ENCODE measurements at regions not wholly inside any gene's neighbourhood (a gene's known extent, or its start where the extent isn't known, plus 50 kb on each side); places are given as distances from the start of the nearest gene placed in this dataset.
A peak's percentile ranks its signal among the peaks of the same experiment; 100 is the strongest.

DNA sequence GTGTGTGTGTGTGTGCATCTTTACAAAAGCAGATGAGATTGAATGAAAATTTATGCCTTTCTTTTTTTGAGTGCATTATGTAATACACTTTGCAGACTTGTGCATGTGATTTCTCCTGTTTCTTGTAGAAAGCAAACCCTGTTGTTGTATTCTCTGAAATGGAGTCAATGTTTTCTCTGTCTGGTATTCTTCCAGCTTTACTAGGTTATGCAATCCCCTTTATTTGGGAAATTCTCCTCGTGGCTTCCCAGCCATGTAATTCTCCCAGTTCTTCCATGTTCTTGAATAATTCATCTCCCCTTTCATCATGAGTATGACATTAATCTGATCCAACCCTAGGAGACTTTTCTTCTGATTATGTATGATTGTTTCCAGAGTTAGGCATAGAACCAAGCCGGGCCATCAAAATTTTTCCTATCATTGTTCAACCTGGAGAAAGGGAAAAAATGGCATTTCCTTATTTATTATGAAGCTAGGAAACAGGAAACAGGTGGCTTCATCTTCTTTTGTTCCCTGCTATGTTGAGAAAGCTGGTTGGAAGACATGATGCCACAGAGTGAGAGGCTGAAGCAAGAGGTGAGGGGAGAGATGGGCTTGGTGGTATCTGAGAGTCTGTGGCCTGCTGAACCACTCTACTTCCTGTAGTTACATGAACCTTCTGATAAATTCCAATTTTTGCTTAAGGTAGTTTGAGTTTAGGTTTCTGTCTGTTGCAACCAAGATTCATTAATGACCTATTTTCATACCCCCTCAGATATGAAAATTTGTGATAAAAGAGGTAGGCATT lies 68.8 kb downstream of the PRL start:
- TF ChIP-seq, protein P1, sequence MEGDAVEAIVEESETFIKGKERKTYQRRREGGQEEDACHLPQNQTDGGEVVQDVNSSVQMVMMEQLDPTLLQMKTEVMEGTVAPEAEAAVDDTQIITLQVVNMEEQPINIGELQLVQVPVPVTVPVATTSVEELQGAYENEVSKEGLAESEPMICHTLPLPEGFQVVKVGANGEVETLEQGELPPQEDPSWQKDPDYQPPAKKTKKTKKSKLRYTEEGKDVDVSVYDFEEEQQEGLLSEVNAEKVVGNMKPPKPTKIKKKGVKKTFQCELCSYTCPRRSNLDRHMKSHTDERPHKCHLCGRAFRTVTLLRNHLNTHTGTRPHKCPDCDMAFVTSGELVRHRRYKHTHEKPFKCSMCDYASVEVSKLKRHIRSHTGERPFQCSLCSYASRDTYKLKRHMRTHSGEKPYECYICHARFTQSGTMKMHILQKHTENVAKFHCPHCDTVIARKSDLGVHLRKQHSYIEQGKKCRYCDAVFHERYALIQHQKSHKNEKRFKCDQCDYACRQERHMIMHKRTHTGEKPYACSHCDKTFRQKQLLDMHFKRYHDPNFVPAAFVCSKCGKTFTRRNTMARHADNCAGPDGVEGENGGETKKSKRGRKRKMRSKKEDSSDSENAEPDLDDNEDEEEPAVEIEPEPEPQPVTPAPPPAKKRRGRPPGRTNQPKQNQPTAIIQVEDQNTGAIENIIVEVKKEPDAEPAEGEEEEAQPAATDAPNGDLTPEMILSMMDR (IDR thresholded peaks at IDR 0.05; ENCODE audit: insufficient read depth, low read depth, low read length, missing control alignments): no peak
- H3K4me3 ChIP-seq (ENCODE audit: low read length): no peak overlapping the region
- no peak for DNase-seq (ENCODE audit: low read depth)

DNA sequence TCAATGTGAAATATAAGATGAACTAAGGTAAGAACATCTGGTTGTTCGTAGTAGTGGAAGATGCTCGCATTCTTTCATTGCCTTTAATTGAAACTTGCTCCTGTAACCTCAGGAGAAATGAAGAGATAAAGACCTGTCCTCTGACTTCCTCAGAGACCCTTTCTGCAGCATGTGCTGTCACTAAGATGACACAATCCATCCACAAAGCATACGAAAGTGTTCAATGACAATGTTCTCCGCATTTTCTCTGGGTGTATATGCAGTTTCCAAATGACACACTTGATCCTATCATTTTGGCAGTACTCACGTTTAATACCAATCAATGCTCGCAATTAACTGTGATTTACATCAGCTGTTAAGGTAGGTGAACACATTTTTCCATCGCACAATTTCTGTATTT lies 65.8 kb downstream of the PRL start:
- TF ChIP-seq, protein P1 (IDR thresholded peaks at IDR 0.05; ENCODE audit: insufficient read depth, low read depth, low read length, missing control alignments): no peak
- no peak for DNase-seq (ENCODE audit: low read depth)
- no peak overlapping the region for H3K4me3 ChIP-seq (ENCODE audit: low read length)

DNA sequence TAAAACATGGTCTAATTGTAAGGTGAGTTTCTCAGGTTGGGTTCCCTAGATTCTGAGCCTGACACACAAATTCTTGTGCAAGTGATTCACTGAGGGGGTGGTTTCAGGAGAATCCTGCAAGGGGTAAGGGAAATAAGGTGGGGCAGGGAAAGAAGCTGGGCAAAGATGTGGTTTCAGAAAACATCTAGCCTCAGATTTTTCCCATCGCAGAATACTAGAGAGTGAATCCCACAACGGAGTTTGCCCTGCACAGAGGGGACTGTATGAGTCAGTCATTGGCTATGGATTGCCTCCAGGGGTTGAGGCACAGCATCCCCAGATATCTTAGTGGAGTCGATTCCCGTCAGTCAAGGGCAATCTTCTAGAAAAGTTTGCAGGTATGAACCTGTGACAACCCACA lies 65.2 kb downstream of the PRL start:
- DNase-seq (ENCODE audit: low read depth): peak; percentile 88
- H3K4me3 ChIP-seq (ENCODE audit: low read length): no peak overlapping the region
- TF ChIP-seq, protein P1 (IDR thresholded peaks at IDR 0.05; ENCODE audit: insufficient read depth, low read depth, low read length, missing control alignments): no peak

DNA sequence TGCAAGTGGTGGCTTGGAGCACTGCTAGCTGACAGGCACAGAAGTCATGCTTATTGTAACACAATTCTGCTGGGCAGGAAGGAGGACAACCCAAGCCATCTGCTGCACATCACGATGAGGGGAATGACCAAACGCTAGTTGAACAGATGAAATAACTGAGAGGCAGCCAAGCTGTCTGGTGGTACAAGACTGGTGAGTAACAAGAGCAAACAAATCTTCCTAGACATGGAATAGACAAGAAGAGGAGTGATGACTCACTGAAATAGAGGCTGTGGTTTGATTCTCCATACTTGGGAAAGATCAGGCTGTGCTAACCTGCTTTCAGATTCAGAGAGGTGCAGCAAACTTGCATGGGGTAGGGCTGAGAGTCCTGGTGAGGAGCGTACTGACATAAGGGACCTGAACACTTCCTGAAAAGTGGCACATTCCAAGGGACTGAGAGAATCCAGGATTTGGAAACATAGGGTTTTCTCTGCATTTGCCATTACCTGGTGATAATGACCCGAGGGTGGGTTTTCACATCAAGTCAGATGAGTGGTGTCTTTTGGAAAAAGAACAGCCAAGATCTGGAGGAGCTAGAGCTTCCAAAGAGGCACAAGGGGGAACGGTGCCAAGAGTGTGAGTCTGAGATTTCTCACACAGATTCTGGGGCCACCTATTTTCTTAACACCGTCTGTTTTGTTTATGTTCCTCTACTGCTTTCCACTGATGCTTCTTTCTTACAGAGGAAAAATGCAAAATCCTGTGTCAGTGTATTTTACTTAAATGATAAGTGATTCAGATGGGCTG lies 60.0 kb downstream of the PRL start:
- peak; percentile 98 for DNase-seq (ENCODE audit: low read depth)
- H3K4me3 ChIP-seq (ENCODE audit: low read length): peak overlapping the region; percentile 3
- TF ChIP-seq, protein P1 (IDR thresholded peaks at IDR 0.05; ENCODE audit: insufficient read depth, low read depth, low read length, missing control alignments): no peak
